IPS-20b (cell line): ENCODE measurements at regions not wholly inside any gene's neighbourhood (a gene's known extent, or its start where the extent isn't known, plus 50 kb on each side); places are given as distances from the start of the nearest gene placed in this dataset.
A peak's percentile ranks its signal among the peaks of the same experiment; 100 is the strongest.

Experiments used
- H3K27ac ChIP-seq: one replicate; pipeline ENCODE4 v1.5.1; 2013; ENCODE audit warnings: low read length
- H3K27me3 ChIP-seq: 2 replicates; pipeline ENCODE4 v1.6.1; 2013; ENCODE audit warnings: mild to moderate bottlenecking, low read length, inconsistent platforms; ENCODE audit not compliant: insufficient read depth
- H3K36me3 ChIP-seq: 2 replicates; pipeline ENCODE4 v1.6.1; 2013; ENCODE audit warnings: low read depth, mild to moderate bottlenecking, inconsistent platforms, low read length, moderate library complexity; ENCODE audit not compliant: insufficient read depth
- H3K4me1 ChIP-seq: 2 replicates; pipeline ENCODE4 v1.6.1; 2013; ENCODE audit warnings: mild to moderate bottlenecking, control low read depth, inconsistent platforms, low read length, moderate library complexity; ENCODE audit not compliant: insufficient read depth
- H3K4me3 ChIP-seq: 2 replicates; pipeline ENCODE4 v1.5.1; 2013; ENCODE audit warnings: mild to moderate bottlenecking, low read length, inconsistent platforms
- H3K9ac ChIP-seq: 2 replicates; pipeline ENCODE4 v1.6.1; 2013; ENCODE audit warnings: low read depth, mild to moderate bottlenecking, inconsistent platforms, low read length, moderate library complexity
- H3K9me3 ChIP-seq: 2 replicates; pipeline ENCODE4 v1.6.1; 2013; ENCODE audit warnings: mild to moderate bottlenecking, low read depth, low read length, inconsistent platforms; ENCODE audit not compliant: insufficient read depth

DNA sequence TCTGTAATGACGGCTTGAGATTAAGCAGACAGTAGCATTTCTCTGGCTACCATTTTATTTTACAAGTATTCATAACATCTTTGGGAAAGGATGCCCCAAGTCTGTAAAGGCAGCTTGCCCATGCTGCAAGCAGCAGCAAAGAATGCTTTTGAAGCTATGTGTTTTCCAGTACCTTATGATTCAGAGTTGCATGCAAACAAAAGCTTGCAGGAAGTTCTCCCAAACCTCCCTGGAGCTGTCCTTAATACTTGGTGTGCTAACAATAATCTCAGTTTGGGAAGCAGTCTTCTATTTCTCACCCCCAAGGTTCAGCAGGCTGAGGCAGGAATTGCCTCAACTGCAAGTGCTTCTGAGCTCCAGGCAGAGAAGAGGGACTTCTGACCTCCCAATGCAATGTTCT is 60.8 kb downstream of the CCNA1 start:
- H3K9ac ChIP-seq, result no peak overlapping the region
- H3K27ac ChIP-seq, result no peak overlapping the region
- peaks cover 5% of the 10 kb centered on the region; the same call in 1 of the 2 replicates for H3K4me1 ChIP-seq
- no peak overlapping the region for H3K4me3 ChIP-seq
- H3K27me3 ChIP-seq, result no peaks in the 10 kb centered on the region
- no peaks in the 10 kb centered on the region for H3K9me3 ChIP-seq
- H3K36me3 ChIP-seq, result no peaks in the 10 kb centered on the region

DNA sequence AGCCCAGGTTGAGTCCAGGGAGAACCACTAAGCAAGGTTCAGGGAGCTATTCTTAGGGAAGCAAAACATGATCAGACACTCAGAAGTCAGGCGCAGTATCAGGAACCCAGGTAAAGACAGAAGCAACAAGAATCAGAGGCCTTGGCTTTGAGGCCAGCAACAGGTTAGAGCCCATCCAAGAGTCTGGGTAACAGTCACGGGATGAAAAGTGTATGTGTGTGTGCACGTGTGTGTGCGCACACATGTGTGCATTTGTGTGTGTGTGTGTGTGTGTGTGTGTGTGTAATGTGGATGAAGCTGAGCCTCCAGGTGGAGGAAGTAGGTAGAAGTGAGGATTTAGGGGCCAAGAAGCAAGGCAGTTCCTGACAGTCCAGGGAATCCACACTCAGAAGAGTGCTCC is 63.1 kb downstream of the CCNA1 start:
- Histone ChIP-seq H3K27me3 (no peaks in the 10 kb centered on the region), H3K4me3 (no peak overlapping the region), H3K4me1 (peaks cover 5% of the 10 kb centered on the region; the same call in 1 of the 2 replicates), H3K9ac (no peak overlapping the region), H3K36me3 (no peaks in the 10 kb centered on the region), H3K9me3 (no peaks in the 10 kb centered on the region), H3K27ac (no peak overlapping the region)

DNA sequence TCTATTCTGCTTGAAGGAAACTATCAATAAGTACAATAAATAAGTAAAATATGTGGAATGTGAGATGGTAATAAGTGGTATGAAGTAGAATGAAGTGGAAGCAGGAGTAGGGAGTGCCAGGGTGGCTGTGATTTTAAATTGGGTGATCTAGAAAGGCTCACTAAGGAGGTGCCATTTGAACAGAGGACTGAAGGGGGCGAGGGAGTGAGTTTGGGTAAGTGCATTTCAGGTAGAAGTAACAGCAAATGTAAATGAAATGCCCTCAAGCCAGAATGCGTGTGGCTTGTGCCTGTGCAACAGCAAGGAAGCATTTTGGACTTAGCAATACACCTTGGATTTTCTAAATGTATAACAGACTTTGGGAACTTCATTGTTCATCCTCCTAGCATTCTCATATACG is 77.1 kb downstream of the CCNA1 start:
- Histone ChIP-seq H3K4me3 (no peak overlapping the region), H3K27me3 (no peaks in the 10 kb centered on the region), H3K9me3 (peaks cover 4% of the 10 kb centered on the region), H3K36me3 (no peaks in the 10 kb centered on the region), H3K4me1 (no peaks in the 10 kb centered on the region), H3K27ac (no peak overlapping the region), H3K9ac (no peak overlapping the region)

DNA sequence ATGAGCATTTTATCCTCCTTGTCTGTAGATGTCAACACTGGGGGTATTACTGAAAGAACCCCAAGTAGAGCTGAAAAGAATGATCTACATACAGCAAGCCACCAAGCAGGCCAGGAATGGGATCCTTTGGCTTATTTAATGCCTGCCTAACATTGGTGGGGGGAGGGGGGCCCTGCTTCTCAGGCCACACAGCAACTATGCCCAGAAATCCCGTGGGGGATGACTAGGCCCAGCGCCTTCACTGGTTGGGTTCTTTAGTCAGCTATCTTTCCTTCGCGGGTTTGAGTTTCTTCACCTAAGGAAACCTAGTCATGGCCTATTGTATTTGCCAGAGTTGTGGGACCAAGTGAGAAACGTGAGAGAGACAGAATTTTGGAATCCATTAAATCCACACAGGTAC is 80.5 kb downstream of the CCNA1 start:
- H3K4me1 ChIP-seq, result no peaks in the 10 kb centered on the region
- no peak overlapping the region for H3K9ac ChIP-seq
- no peaks in the 10 kb centered on the region for H3K9me3 ChIP-seq
- no peak overlapping the region for H3K4me3 ChIP-seq
- no peaks in the 10 kb centered on the region for H3K27me3 ChIP-seq
- no peaks in the 10 kb centered on the region for H3K36me3 ChIP-seq
- H3K27ac ChIP-seq, result no peak overlapping the region

DNA sequence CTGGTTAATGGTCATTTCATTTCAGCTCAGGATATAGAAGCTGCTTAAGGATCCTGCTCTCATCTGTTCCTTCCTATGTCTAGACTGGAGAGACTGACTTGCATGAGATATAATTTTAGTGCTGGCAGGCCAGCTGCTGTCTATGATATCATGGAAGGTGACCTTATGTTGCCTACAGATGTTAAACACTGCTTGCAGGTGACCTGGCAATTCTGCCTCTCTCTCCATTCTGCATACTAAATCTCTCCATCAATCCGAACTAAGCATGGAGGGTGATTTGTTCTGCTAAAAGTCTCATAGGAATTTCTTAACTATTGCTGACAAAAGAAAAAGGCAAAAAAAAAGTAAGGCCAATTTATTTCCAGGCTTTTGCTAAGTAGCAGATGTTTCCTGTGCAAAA is 81.0 kb downstream of the CCNA1 start:
- no peak overlapping the region for H3K27ac ChIP-seq
- H3K4me3 ChIP-seq, result no peak overlapping the region
- peaks cover 1% of the 10 kb centered on the region; the same call in 1 of the 2 replicates for H3K4me1 ChIP-seq
- H3K9me3 ChIP-seq, result no peaks in the 10 kb centered on the region
- no peaks in the 10 kb centered on the region for H3K36me3 ChIP-seq
- H3K9ac ChIP-seq, result no peak overlapping the region
- no peaks in the 10 kb centered on the region for H3K27me3 ChIP-seq

DNA sequence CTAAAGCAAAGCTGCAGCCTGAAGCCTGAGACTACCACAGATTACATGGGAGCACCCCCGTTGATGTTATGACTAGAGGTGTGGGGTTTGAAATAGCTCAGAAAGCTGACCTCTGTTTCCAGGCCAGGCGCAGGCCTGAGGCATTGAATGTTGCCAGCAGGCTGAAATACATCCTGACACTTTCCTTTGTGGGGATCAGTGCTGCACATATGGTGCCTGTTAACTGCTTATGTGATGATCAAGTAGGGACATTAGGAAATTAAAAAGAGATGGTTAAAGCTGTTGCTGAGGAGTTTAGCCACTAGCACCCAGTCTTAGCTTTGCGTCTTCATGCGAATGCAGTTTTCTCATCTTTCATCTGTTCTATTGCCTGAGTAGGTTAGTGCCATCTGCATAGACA is 83.2 kb downstream of the CCNA1 start:
- Histone ChIP-seq H3K4me3 (no peak overlapping the region), H3K4me1 (peaks cover 23% of the 10 kb centered on the region), H3K9me3 (no peaks in the 10 kb centered on the region), H3K27ac (no peak overlapping the region), H3K9ac (no peak overlapping the region), H3K27me3 (no peaks in the 10 kb centered on the region), H3K36me3 (no peaks in the 10 kb centered on the region)

DNA sequence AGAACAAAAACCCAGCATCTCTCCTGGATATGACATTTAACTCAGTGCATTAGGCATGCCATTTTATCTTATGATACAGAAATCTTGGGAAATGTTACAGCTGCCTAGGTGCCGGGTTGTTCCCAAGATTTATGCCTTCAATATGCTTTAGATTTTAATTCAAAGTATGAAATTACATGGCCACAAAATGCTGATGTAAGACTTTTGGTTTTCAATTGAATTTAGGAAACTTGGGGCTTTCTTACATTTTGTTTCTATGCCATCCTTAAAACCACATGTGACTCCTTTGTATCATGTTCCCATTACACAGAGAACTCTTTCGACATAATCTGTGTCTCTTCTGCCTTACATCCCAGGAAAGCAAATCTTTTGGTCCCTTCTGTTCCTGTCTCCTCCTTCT is 83.9 kb downstream of the CCNA1 start:
- Histone ChIP-seq H3K9me3 (no peaks in the 10 kb centered on the region), H3K9ac (no peak overlapping the region), H3K4me1 (peaks cover 25% of the 10 kb centered on the region), H3K27me3 (no peaks in the 10 kb centered on the region), H3K4me3 (no peak overlapping the region), H3K27ac (no peak overlapping the region), H3K36me3 (no peaks in the 10 kb centered on the region)

DNA sequence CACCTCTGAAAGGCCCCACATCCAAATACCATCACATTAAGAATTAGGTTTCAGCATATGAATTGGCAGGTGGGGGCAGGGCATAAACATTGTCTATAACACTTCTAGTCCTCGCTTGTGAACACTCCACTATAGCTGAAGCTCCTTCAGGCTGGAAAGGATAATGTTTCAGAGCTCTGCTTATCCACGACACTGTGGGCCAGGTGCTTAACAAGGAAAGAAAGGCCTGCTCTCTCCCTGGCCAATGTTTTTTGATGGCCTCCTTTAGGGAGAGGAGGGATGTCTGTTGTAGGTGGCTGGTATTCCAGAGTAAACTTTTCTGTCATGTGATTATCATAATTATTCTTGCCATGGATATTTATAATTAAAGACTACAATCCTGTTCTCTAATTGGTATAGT is 86.4 kb downstream of the CCNA1 start:
- H3K27ac ChIP-seq, result no peak overlapping the region
- H3K4me3 ChIP-seq, result no peak overlapping the region
- peaks cover 4% of the 10 kb centered on the region; the same call in 1 of the 2 replicates for H3K9me3 ChIP-seq
- H3K9ac ChIP-seq, result no peak overlapping the region
- H3K36me3 ChIP-seq, result no peaks in the 10 kb centered on the region
- H3K4me1 ChIP-seq, result peaks cover 25% of the 10 kb centered on the region
- H3K27me3 ChIP-seq, result no peaks in the 10 kb centered on the region

DNA sequence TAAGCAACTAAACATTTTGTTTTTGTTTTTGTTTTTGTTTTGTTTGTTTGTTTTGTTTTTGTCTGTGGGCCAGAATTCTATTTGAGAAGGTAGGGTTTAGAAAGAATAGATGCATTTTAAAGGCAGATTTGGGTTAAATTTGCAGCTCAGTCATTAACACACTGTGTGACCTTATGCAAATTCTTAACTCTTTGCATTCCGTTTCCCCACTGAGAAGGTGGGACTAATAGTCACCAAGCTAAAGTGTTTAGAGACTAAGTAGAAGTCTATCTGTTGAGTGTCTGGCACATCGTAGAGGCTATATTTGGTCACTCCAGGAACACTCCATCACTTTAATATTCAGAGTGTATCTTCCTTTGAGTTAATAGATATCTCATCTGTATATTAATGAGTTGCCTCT is 87.1 kb downstream of the CCNA1 start:
- H3K4me1 ChIP-seq, result peaks cover 25% of the 10 kb centered on the region
- peak overlapping the region; percentile 14; the same call in 1 of the 2 replicates for H3K4me3 ChIP-seq

DNA sequence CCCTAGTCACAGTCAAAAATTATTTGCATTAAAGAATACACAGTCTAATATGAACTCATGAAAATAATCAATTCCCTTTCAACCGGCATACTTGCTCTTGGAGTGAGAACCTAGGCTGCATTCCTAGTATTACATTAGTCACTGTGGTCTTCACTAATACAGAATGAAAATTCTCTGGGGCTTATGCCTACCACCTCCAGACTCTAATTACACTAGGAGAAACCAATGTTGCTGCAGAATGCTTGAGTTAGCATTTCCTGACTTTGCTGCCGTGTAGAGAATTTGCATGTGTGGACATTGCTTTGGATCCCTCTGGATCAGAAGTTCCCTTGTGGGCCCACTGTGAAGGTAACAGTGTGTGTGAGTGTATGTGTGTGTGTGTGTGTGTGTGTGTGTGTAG is 87.8 kb downstream of the CCNA1 start:
- no peaks in the 10 kb centered on the region for H3K36me3 ChIP-seq
- H3K9ac ChIP-seq, result no peak overlapping the region
- no peak overlapping the region for H3K27ac ChIP-seq
- H3K4me3 ChIP-seq, result no peak overlapping the region; the same call in 1 of the 2 replicates
- H3K27me3 ChIP-seq, result no peaks in the 10 kb centered on the region
- H3K4me1 ChIP-seq, result peaks cover 25% of the 10 kb centered on the region
- peaks cover 4% of the 10 kb centered on the region; the same call in 1 of the 2 replicates for H3K9me3 ChIP-seq

More for the DNA sequence above, 87.1 kb downstream of the CCNA1 start:
- no peak overlapping the region for H3K27ac ChIP-seq
- H3K27me3 ChIP-seq, result no peaks in the 10 kb centered on the region
- H3K9me3 ChIP-seq, result peaks cover 4% of the 10 kb centered on the region; the same call in 1 of the 2 replicates
- H3K36me3 ChIP-seq, result no peaks in the 10 kb centered on the region
- no peak overlapping the region for H3K9ac ChIP-seq

DNA sequence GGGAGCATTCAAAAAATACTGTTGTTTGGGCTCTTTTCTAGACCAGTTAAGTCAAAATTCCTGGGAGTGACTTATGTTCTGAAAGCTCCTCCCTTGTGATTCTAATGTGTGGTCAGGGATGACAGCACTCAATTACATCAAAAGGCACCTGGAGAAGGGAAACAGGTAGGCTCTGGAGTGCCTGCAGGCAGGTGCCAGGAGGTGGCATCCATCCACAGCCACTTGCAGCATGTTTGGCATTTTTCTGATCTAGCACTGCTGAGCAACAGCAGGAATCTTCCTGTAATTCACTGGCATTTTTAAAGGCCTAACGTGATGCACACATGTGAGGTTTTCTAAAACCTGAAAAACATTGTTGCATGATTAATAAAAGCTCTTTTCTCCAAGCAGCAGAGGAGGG is 94.6 kb downstream of the CCNA1 start:
- no peak overlapping the region for H3K27ac ChIP-seq
- H3K4me3 ChIP-seq, result no peak overlapping the region
- H3K9me3 ChIP-seq, result peaks cover 4% of the 10 kb centered on the region; the same call in 1 of the 2 replicates
- peaks cover 21% of the 10 kb centered on the region; the same call in 1 of the 2 replicates for H3K4me1 ChIP-seq
- no peak overlapping the region for H3K9ac ChIP-seq
- no peaks in the 10 kb centered on the region for H3K27me3 ChIP-seq
- no peaks in the 10 kb centered on the region for H3K36me3 ChIP-seq

DNA sequence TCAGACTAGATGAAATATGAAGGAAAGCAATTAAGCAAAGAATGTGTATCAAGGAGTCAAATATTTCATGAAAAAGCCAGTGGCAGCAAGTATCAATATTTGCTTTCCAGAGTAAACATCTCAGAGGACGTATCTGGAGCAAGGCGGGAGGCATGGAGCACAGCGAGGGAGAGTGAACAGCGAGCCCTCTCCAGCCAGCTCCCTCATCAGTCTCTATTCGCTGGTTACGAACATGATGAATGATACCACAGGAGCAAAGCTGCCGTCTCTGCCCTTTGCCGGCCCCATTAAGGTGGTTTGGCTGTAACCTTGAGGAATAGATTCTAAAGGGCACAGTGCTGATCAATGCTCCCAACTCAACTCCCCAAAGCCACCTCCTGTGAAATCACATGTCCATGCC is 95.8 kb downstream of the CCNA1 start:
- no peaks in the 10 kb centered on the region for H3K36me3 ChIP-seq
- H3K4me3 ChIP-seq, result no peak overlapping the region
- no peaks in the 10 kb centered on the region for H3K27me3 ChIP-seq
- H3K4me1 ChIP-seq, result peaks cover 21% of the 10 kb centered on the region
- peaks cover under 1% of the 10 kb centered on the region; the same call in 1 of the 2 replicates for H3K9me3 ChIP-seq
- H3K9ac ChIP-seq, result no peak overlapping the region
- H3K27ac ChIP-seq, result no peak overlapping the region
